OCI-LY1 (cell line): ENCODE measurements at regions not wholly inside any gene's neighbourhood (a gene's known extent, or its start where the extent isn't known, plus 50 kb on each side); places are given as distances from the start of the nearest gene placed in this dataset.

ENCODE experiments used
- CTCF ChIP-seq: fragments of 200-600 bp; sonication (generic), shearing (Covaris generic); IDR thresholded peaks from 2 replicates; pipeline ENCODE4 v1.5.1; 2017; ENCODE audit warnings: mild to moderate bottlenecking, antibody characterized with exemption, low read length, moderate library complexity, mixed read lengths
- EZH2 ChIP-seq: fragments of 200-600 bp; sonication (generic), shearing (Covaris generic); IDR thresholded peaks from 2 replicates; pipeline ENCODE4 v1.8.0; 2017; ENCODE audit warnings: borderline replicate concordance, mixed run types, mild to moderate bottlenecking, antibody characterized with exemption, low read length, moderate library complexity, mixed read lengths

- TF ChIP-seq CTCF (no peak), EZH2 (no peak)
Observed at GRCh38 chr9:11701706-11702105, 991.5 kb upstream of the TYRP1 start.
